Endothelial cell of umbilical vein (primary cell): ENCODE measurements at regions not wholly inside any gene's neighbourhood (a gene's known extent, or its start where the extent isn't known, plus 50 kb on each side); places are given as distances from the start of the nearest gene placed in this dataset.

Experiments
- BruUV-seq: library from RNA; stranded (reverse); fragments of 400-500 nt; replicated peaks from 2 replicates; lab custom pipeline; 2021; lab: Mats Ljungman, UMichigan
- CTCF ChIA-PET: fragments of 300-600, 350-600 bp; sonication (Branson Sonifier 250); formaldehyde crosslinking; loops from one replicate; lab custom pipeline; 2021; ENCODE audit warnings: antibody characterized with exemption, inconsistent platforms; lab: Charles Lee
- POLR2A ChIA-PET: fragments of 300-600, 350-600 bp; sonication (Branson Sonifier 250); formaldehyde crosslinking; loops from one replicate; lab custom pipeline; 2021; ENCODE audit warnings: antibody characterized with exemption, inconsistent platforms; lab: Charles Lee
- DNase-seq: peaks from one replicate; pipeline ENCODE4 v3.0.0-alpha.2; 2011; ENCODE audit warnings: low read depth, low spot score
- FAIRE-seq: peaks from 2 replicates; lab custom pipeline; 2011; peaks lifted over from hg19 to GRCh38; lab: Jason Lieb, UNC
- H2AFZ ChIP-seq: 2 replicates; pipeline ENCODE4 v1.6.0; 2012; ENCODE audit warnings: low read depth, low read length, control low read depth, inconsistent platforms
- H3K27ac ChIP-seq: 2 replicates; pipeline ENCODE4 v1.5.1; 2011; ENCODE audit warnings: low read depth, mild to moderate bottlenecking, control low read depth, low read length, moderate library complexity; ENCODE audit not compliant: insufficient read depth
- H3K27me3 ChIP-seq, 2 experiments: 2 replicates each; pipeline versions ENCODE4 v1.6.0 to v1.6.1; 2011; ENCODE audit warnings: low read length in 2 of 2, mixed read lengths in 1 of 2; ENCODE audit not compliant: control insufficient read depth in 2 of 2, insufficient read depth in 2 of 2
- H3K36me3 ChIP-seq, 2 experiments: 2 replicates in 1 of 2; 3 replicates in 1 of 2; pipeline ENCODE4 v1.5.1; 2011; ENCODE audit warnings: low read length in 2 of 2, mild to moderate bottlenecking in 1 of 2, moderate library complexity in 1 of 2; ENCODE audit not compliant: control insufficient read depth in 2 of 2, insufficient read depth in 2 of 2; ENCODE audit errors: extremely low read depth in 1 of 2
- H3K4me1 ChIP-seq: 3 replicates; pipeline ENCODE4 v1.5.1; 2011; ENCODE audit warnings: mild to moderate bottlenecking, low read length; ENCODE audit not compliant: control insufficient read depth, insufficient read depth; ENCODE audit errors: extremely low read depth
- H3K4me2 ChIP-seq: 2 replicates; pipeline ENCODE4 v1.6.1; 2011; ENCODE audit warnings: low read length, control low read depth, mixed read lengths; ENCODE audit not compliant: insufficient read depth
- H3K4me3 ChIP-seq, 3 experiments: fragments of 200-600 bp in 1 of 3; sonication (generic), shearing (Covaris generic) in 1 of 3; replicated peaks in 1 of 3; 2 replicates each; pipeline ENCODE4 v1.5.1; 2011 to 2016; ENCODE audit warnings: control low read depth in 3 of 3, low read length in 3 of 3, mild to moderate bottlenecking in 2 of 3, inconsistent platforms in 1 of 3, low read depth in 1 of 3, moderate library complexity in 1 of 3; ENCODE audit not compliant: insufficient read depth in 1 of 3
- H3K79me2 ChIP-seq: 2 replicates; pipeline ENCODE4 v1.6.0; 2012; ENCODE audit warnings: low read length, inconsistent platforms; ENCODE audit not compliant: control insufficient read depth, insufficient read depth
- H3K9ac ChIP-seq: replicated peaks from 2 replicates; pipeline ENCODE3; 2011; ENCODE audit warnings: low read length, control low read depth; ENCODE audit not compliant: insufficient read depth; ENCODE audit errors: extremely low read depth
- H3K9me1 ChIP-seq: replicated peaks from 3 replicates; pipeline ENCODE4 v1.6.0; 2011; ENCODE audit warnings: mild to moderate bottlenecking, low read length; ENCODE audit not compliant: control insufficient read depth, insufficient read depth; ENCODE audit errors: extremely low read depth
- H3K9me3 ChIP-seq: replicated peaks from 2 replicates; pipeline ENCODE4 v1.5.1; 2012; ENCODE audit warnings: low read length, inconsistent platforms; ENCODE audit not compliant: control insufficient read depth, insufficient read depth
- H4K20me1 ChIP-seq: replicated peaks from 2 replicates; pipeline ENCODE3; 2011; ENCODE audit warnings: mild to moderate bottlenecking, low read length; ENCODE audit not compliant: control insufficient read depth, insufficient read depth; ENCODE audit errors: extremely low read depth
- CTCF ChIP-seq, 2 donors: IDR thresholded peaks; 1 replicate in 1 of 2; 2 replicates in 1 of 2; pipeline ENCODE4 v1.5.1; 2011; ENCODE audit warnings: low read length in 2 of 2, mild to moderate bottlenecking in 2 of 2, moderate library complexity in 2 of 2, control low read depth in 1 of 2, inconsistent platforms in 1 of 2, low read depth in 1 of 2; ENCODE audit not compliant: insufficient read depth in 1 of 2; ENCODE audit errors: extremely low read depth in 1 of 2
- EZH2 ChIP-seq: IDR thresholded peaks from 2 replicates; pipeline ENCODE4 v1.6.1; 2012; ENCODE audit warnings: borderline replicate concordance, low read depth, mild to moderate bottlenecking, moderate library complexity, low read length, inconsistent platforms; ENCODE audit not compliant: severe bottlenecking
- FOS ChIP-seq: IDR thresholded peaks from 2 replicates; pipeline ENCODE4 v1.6.1; 2011; ENCODE audit warnings: mild to moderate bottlenecking, low read length, moderate library complexity, borderline replicate concordance; ENCODE audit not compliant: insufficient read depth
- GATA2 ChIP-seq: IDR thresholded peaks from 2 replicates; pipeline ENCODE4 v1.7.0; 2011; ENCODE audit warnings: low read depth, mild to moderate bottlenecking, moderate library complexity, mixed read lengths, low read length; ENCODE audit not compliant: insufficient read length, insufficient read depth
- JUN ChIP-seq: IDR thresholded peaks from 2 replicates; pipeline ENCODE4 v1.6.1; 2011; ENCODE audit warnings: borderline replicate concordance, low read depth; ENCODE audit not compliant: insufficient read length, insufficient read depth
- MAX ChIP-seq: IDR thresholded peaks from 2 replicates; pipeline ENCODE4 v1.6.1; 2011; ENCODE audit not compliant: insufficient read depth, insufficient read length
- MYC ChIP-seq: IDR thresholded peaks from one replicate; pipeline ENCODE4 v1.6.1; 2011; ENCODE audit warnings: mild to moderate bottlenecking, low read depth, low read length
- POLR2A ChIP-seq: IDR thresholded peaks from 2 replicates; pipeline ENCODE4 v1.6.1; 2012; ENCODE audit warnings: low read depth, mild to moderate bottlenecking, control low read depth, low read length
- POLR2AphosphoS5 ChIP-seq: IDR thresholded peaks from 2 replicates; pipeline ENCODE4 v1.6.1; 2012; ENCODE audit warnings: low read depth, mild to moderate bottlenecking, control low read depth, low read length, moderate library complexity; ENCODE audit not compliant: insufficient read depth
- dilution Hi-C: fragments of 300-500 bp; cut with MboI; formaldehyde crosslinking; loops from one replicate; pipeline ENCODE4 v1.15.0; 2019; ENCODE audit warnings: low sequenced_read_pairs; ENCODE audit not compliant: extremely low pct_ligation_motif_present
- intact Hi-C: fragments of 100-400 bp; cut with micrococcal nuclease; formaldehyde crosslinking; loops from one replicate; pipeline ENCODE4 v1.10.0; 2022

GRCh38 chr15:56813995-56814394, 80.7 kb upstream of the ZNF280D start:
- Histone ChIP-seq H3K27me3 (peaks cover 0 to 8% of the 10 kb centered on the region in 2 experiments), H3K36me3 (no peaks in the 10 kb centered on the region), H3K9ac (no peak overlapping the region), H2AFZ (no peak overlapping the region), H3K4me3 (no peak overlapping the region), H3K4me2 (no peak overlapping the region), H3K9me1 (no peaks in the 10 kb centered on the region), H3K79me2 (no peaks in the 10 kb centered on the region), H3K27ac (no peak overlapping the region), H4K20me1 (no peaks in the 10 kb centered on the region), H3K9me3 (no peaks in the 10 kb centered on the region), H3K4me1 (peaks cover 34% of the 10 kb centered on the region)
- FAIRE-seq = no peak
- dilution Hi-C loops = no loop called here
- ChIA-PET CTCF (interaction anchor here (0.6 to 1.7 kb wide), 5 partner anchors 8 to 317 kb away, joined by 3 to 4 read pairs (median 3); no protein-coding TSS in a partner anchor), POLR2A (interaction anchor here (0.9 kb wide), 1 partner anchor 8 kb away, joined by 4 read pairs; no protein-coding TSS in a partner anchor)
- intact Hi-C loops = loop anchor here (2.0 to 10.0 kb wide), 4 partner anchors 41 to 521 kb away; partner anchors contain the start of gene ZNF280D
- no peak for DNase-seq
- BruUV-seq = no TSS peak
- no peak for TF ChIP-seq CTCF (IDR thresholded peaks at IDR 0.05; ENCODE audit: extremely low read depth in 1 of 2, insufficient read depth in 1 of 2, low read depth in 1 of 2, low read length in 2 of 2)
- TF ChIP-seq JUN = no peak
- no peak for TF ChIP-seq POLR2AphosphoS5
- no peak for TF ChIP-seq MAX
- TF ChIP-seq GATA2 = no peak
- no peak for TF ChIP-seq MYC
- TF ChIP-seq FOS = no peak
- no peak for TF ChIP-seq POLR2A
- no peak for TF ChIP-seq EZH2
